ENCODE measurements at regions not wholly inside any gene's neighbourhood (a gene's known extent, or its start where the extent isn't known, plus 50 kb on each side); places are given as distances from the start of the nearest gene placed in this dataset.

DNA sequence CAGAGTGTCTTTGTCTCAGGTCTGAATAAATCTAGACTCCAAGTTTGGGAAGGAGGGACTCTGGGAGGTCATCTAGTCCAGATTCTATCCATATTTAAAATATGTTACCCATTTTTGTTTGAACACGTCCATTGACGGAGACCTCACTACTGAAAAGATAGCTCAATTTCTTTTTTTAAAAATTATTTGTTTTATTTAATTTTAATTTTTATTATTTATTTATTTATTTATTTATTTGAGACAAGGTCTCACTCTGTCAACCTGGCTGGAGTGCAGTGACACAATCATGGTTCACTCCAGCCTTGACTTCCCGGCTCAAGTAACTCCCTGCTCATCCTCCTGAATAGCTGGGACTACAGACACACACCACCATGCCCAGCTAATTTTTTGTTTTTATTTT, 89.5 kb upstream of the SNX19 start:
- Histone ChIP-seq H3K4me3 (replicated peaks in 1 of 3) (no peak overlapping the region), H3K27ac (no peak overlapping the region), H3K36me3 (no peaks in the 10 kb centered on the region), H3K4me1 (no peaks in the 10 kb centered on the region), H3K9me3 (no peaks in the 10 kb centered on the region), H3K27me3 (no peaks in the 10 kb centered on the region)
- intact Hi-C loops (cut with DNase I) = no loop called here
- WGBS, 2 donors = 95 to 97% methylated on average over 3 of the region's 3 CpGs
- TF ChIP-seq, protein P1, sequence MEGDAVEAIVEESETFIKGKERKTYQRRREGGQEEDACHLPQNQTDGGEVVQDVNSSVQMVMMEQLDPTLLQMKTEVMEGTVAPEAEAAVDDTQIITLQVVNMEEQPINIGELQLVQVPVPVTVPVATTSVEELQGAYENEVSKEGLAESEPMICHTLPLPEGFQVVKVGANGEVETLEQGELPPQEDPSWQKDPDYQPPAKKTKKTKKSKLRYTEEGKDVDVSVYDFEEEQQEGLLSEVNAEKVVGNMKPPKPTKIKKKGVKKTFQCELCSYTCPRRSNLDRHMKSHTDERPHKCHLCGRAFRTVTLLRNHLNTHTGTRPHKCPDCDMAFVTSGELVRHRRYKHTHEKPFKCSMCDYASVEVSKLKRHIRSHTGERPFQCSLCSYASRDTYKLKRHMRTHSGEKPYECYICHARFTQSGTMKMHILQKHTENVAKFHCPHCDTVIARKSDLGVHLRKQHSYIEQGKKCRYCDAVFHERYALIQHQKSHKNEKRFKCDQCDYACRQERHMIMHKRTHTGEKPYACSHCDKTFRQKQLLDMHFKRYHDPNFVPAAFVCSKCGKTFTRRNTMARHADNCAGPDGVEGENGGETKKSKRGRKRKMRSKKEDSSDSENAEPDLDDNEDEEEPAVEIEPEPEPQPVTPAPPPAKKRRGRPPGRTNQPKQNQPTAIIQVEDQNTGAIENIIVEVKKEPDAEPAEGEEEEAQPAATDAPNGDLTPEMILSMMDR (IDR thresholded peaks at IDR 0.05) = no peak
- TF ChIP-seq POLR2A (IDR thresholded peaks at IDR 0.05) = no peak
- DNase-seq = no peak

DNA sequence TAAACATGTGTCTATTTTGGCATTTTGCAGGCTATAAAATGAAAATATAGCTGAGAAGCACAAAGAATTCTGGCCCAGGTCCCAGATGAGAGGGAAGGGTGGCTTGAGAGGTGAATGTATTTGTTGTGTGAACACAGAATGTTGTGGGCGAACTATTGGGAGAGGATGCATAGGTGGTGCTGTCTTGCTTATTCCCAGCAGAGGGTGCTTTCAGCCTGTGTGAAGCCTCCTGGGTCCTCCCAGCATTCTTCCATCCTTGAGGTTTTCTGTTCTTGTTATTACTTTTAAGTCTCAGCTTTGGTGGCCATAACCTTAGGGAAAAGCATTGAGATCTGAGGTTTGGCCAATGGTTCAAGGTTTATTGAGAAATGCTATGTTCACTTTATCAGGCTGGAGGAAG, 108.7 kb upstream of the SNX19 start:
- H3K9me3 ChIP-seq = no peaks in the 10 kb centered on the region
- H3K27me3 ChIP-seq = no peaks in the 10 kb centered on the region
- no peaks in the 10 kb centered on the region for H3K36me3 ChIP-seq
- DNase-seq = no peak
- intact Hi-C loops (cut with DNase I) = no loop called here
- no peak overlapping the region for H3K27ac ChIP-seq
- no peak for TF ChIP-seq POLR2A (IDR thresholded peaks at IDR 0.05)
- TF ChIP-seq, protein P1 (IDR thresholded peaks at IDR 0.05) = peak in 1 of 6 experiments; percentile 15
- H3K4me1 ChIP-seq = no peaks in the 10 kb centered on the region
- no peak overlapping the region for H3K4me3 ChIP-seq (replicated peaks in 1 of 3)
- 89 to 91% methylated on average over 1 of the region's 1 CpG for WGBS, 2 donors

DNA sequence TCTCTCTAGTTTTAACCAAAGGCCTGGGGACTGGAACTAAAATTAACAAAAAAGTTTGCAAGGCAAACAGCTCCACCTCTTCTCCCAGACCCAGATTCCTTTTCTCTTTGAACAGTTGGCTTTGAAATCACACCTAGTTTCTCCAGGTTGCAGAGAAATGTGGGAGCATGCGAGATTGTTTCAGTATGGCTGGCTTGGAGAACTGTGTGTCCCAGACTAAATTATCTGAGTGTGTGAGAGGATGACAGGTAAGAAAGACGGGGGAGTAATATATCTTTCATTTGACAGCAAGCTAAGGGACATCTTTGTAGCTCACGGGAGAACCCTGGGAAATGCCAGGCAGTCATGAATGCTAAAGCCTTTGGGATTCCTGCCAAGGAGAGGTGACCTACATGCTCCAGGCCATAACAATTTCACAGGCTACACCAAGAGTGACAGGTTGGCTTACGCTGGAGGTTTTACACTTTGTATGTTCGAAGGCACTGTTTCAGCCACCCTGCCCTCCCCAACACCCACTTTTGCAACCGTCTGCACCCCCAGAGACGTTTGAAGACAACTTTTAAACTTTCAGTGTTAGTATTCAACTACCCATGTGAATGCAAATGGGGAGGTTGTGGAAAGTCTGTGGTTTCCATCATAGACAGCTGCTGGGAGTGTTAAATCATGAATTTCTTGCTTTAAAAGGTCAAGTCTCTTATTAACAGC, 109.3 kb upstream of the SNX19 start:
- DNase-seq = peak; percentile 7
- H3K27me3 ChIP-seq = no peaks in the 10 kb centered on the region
- no peak for TF ChIP-seq POLR2A (IDR thresholded peaks at IDR 0.05)
- TF ChIP-seq, protein P1 (IDR thresholded peaks at IDR 0.05) = no peak
- H3K9me3 ChIP-seq = no peaks in the 10 kb centered on the region
- H3K4me3 ChIP-seq (replicated peaks in 1 of 3) = no peak overlapping the region
- intact Hi-C loops (cut with DNase I) = no loop called here
- H3K4me1 ChIP-seq = no peaks in the 10 kb centered on the region
- H3K27ac ChIP-seq = no peak overlapping the region
- 38 to 50% methylated on average over 7 of the region's 7 CpGs for WGBS, 2 donors
- H3K36me3 ChIP-seq = no peaks in the 10 kb centered on the region

DNA sequence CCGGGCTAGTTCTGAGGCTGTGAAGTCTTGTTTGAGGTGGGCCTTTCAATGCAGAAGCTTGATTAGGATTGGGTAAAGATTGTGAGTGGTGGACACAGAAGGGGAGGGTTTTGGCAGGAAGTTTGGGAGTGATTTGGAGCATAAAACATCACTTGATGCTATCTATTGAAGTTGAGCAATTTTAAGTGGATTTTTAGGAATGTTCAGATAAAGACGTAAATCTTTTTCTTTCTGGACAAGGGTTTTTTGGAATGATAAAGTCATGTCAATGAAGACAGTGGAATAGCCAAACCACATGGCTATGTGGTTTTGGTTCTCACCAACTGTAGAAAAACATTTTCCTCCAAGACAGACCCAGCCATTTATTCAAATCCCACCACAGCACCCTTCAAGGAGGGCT, 111.2 kb upstream of the SNX19 start:
- 88% methylated on average over 2 of the region's 2 CpGs for WGBS, 2 donors

DNA sequence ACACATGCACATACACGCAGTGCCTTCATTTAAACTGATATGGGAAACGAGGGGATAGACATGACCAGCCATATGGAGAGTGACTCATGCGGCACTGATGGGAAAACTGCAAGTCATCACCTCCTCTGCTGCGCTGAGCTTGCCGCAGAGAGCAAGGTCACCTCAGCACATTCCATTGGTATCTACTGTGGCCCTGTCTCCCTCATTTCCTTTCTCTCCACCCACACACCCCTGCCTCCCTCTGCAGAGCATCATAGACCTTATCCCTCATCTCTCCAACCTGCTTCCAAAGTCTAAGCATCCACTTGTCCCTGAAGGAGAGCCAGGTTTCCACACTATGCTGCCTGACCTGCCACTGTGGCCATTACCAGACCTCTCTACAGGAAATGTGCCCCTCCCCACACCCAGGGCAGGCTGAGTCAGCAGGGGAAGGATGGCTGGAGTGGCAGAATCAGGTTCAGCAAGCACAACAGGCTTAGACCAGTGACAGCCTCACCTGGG, 116.9 kb upstream of the SNX19 start:
- Histone ChIP-seq H3K27ac (no peak overlapping the region), H3K27me3 (no peaks in the 10 kb centered on the region), H3K4me3 (replicated peaks in 1 of 3) (no peak overlapping the region), H3K36me3 (no peaks in the 10 kb centered on the region), H3K4me1 (no peaks in the 10 kb centered on the region), H3K9me3 (no peaks in the 10 kb centered on the region)
- no peak for TF ChIP-seq POLR2A (IDR thresholded peaks at IDR 0.05)
- TF ChIP-seq, protein P1 (IDR thresholded peaks at IDR 0.05) = no peak
- intact Hi-C loops (cut with DNase I) = no loop called here
- DNase-seq = peak; percentile 49 to 52
- 45 to 48% methylated on average over 5 of the region's 5 CpGs for WGBS, 2 donors

More for the DNA sequence above, 111.2 kb upstream of the SNX19 start:
- no peak overlapping the region for H3K4me3 ChIP-seq (replicated peaks in 1 of 3)
- DNase-seq = no peak
- H3K4me1 ChIP-seq = no peaks in the 10 kb centered on the region
- H3K27me3 ChIP-seq = no peaks in the 10 kb centered on the region
- no peak overlapping the region for H3K27ac ChIP-seq
- no peaks in the 10 kb centered on the region for H3K36me3 ChIP-seq
- TF ChIP-seq POLR2A (IDR thresholded peaks at IDR 0.05) = no peak
- TF ChIP-seq, protein P1 (IDR thresholded peaks at IDR 0.05) = no peak
- H3K9me3 ChIP-seq = no peaks in the 10 kb centered on the region
- intact Hi-C loops (cut with DNase I) = no loop called here

Data from thyroid gland (tissue), 4 donors.